Testis (tissue), 2 donors: ENCODE measurements at regions not wholly inside any gene's neighbourhood (a gene's known extent, or its start where the extent isn't known, plus 50 kb on each side); places are given as distances from the start of the nearest gene placed in this dataset.
"Not testable (repeated sequence)": the region's sequence is repeated elsewhere in the genome, so short reads cannot be mapped to it uniquely, and the experiment has no call there.

Experiments
- DNase-seq: peaks from one replicate; pipeline ENCODE4 v3.0.0-alpha.2; 2019
- H3K27ac ChIP-seq, 2 donors: fragments of 200-600 bp; sonication (generic); one replicate each; pipeline ENCODE4 v1.5.1; 2019
- H3K27me3 ChIP-seq: fragments of 200-600 bp; sonication (generic); one replicate; pipeline ENCODE4 v1.5.1; 2019
- H3K36me3 ChIP-seq: fragments of 200-600 bp; sonication (generic); one replicate; pipeline ENCODE4 v1.5.1; 2017; ENCODE audit warnings: low read depth; ENCODE audit errors: missing control alignments
- H3K4me1 ChIP-seq: fragments of 200-600 bp; sonication (generic); one replicate; pipeline ENCODE4 v1.5.1; 2019
- H3K4me3 ChIP-seq, 2 donors: fragments of 200-600 bp; sonication (generic); one replicate each; pipeline ENCODE4 v1.5.1; 2017 to 2019
- H3K9me3 ChIP-seq: fragments of 200-600 bp; sonication (generic); one replicate; pipeline ENCODE4 v1.5.1; 2017
- CTCF ChIP-seq, 3 experiments: fragments of 450-650 bp in 2 of 3; fragments of 200-600 bp in 1 of 3; sonication (generic) in 1 of 3; IDR thresholded peaks; one replicate each; pipeline ENCODE4 v1.5.1; 2016 to 2019; ENCODE audit warnings: antibody characterized with exemption in 3 of 3, mild to moderate bottlenecking in 2 of 3, moderate library complexity in 1 of 3
- POLR2A ChIP-seq: fragments of 450-650 bp; IDR thresholded peaks from one replicate; pipeline ENCODE4 v1.6.1; 2017; ENCODE audit warnings: antibody characterized with exemption, mild to moderate bottlenecking, moderate library complexity
- WGBS, 2 donors: methylation state at CpG; one replicate each; pipeline ENCODE4 v1.1.5; 2018; 5-methylcytosine and 5-hydroxymethylcytosine counted together
- intact Hi-C: fragments of 100-400 bp; cut with DNase I; formaldehyde crosslinking; loops from one replicate; pipeline ENCODE4 v1.15.1; 2023; ENCODE audit warnings: low total_unique reads

- Histone ChIP-seq H3K27ac (no peak overlapping the region), H3K4me1 (no peaks in the 10 kb centered on the region), H3K27me3 (no peaks in the 10 kb centered on the region), H3K4me3 (no peak overlapping the region), H3K9me3 (no peaks in the 10 kb centered on the region), H3K36me3 (no peaks in the 10 kb centered on the region)
- intact Hi-C loops = no loop called here
- no peak for TF ChIP-seq CTCF (IDR thresholded peaks at IDR 0.05)
- no peak for TF ChIP-seq POLR2A
- WGBS, 2 donors = 74 to 81% methylated on average over 14 of the region's 14 CpGs
- no peak for DNase-seq
Measured at GRCh38 chr9:18314316-18314715, 159.6 kb upstream of the ADAMTSL1 start.

- Histone ChIP-seq H3K4me1 (peaks cover 7% of the 10 kb centered on the region), H3K4me3 (no peak overlapping the region), H3K27me3 (no peaks in the 10 kb centered on the region), H3K27ac (no peak overlapping the region), H3K36me3 (no peaks in the 10 kb centered on the region), H3K9me3 (no peaks in the 10 kb centered on the region)
- intact Hi-C loops = no loop called here
- no peak for DNase-seq
- TF ChIP-seq POLR2A (no peak), CTCF (IDR thresholded peaks at IDR 0.05) (no peak)
- WGBS, 2 donors = 86 to 92% methylated on average over 1 of the region's 1 CpG
Measured at GRCh38 chr9:18317896-18318295, 156.1 kb upstream of the ADAMTSL1 start.

- Histone ChIP-seq H3K36me3 (no peaks in the 10 kb centered on the region), H3K4me1 (peaks cover 7% of the 10 kb centered on the region), H3K27me3 (no peaks in the 10 kb centered on the region), H3K27ac (no peak overlapping the region), H3K4me3 (no peak overlapping the region), H3K9me3 (no peaks in the 10 kb centered on the region)
- intact Hi-C loops = no loop called here
- DNase-seq = no peak
- no peak for TF ChIP-seq CTCF (IDR thresholded peaks at IDR 0.05)
- TF ChIP-seq POLR2A = no peak
- WGBS, 2 donors = 29 to 33% methylated on average over 2 of the region's 2 CpGs
Measured at GRCh38 chr9:18319918-18320445, 154.0 kb upstream of the ADAMTSL1 start.

GRCh38 chr9:18324928-18325745, 148.8 kb upstream of the ADAMTSL1 start:
- H3K4me3 ChIP-seq = no peak overlapping the region
- intact Hi-C loops = no loop called here
- no peak for DNase-seq
- H3K27ac ChIP-seq = no peak overlapping the region
- TF ChIP-seq POLR2A = no peak
- TF ChIP-seq CTCF (IDR thresholded peaks at IDR 0.05) = no peak
- H3K36me3 ChIP-seq = no peaks in the 10 kb centered on the region
- H3K27me3 ChIP-seq = no peaks in the 10 kb centered on the region
- WGBS, 2 donors = 88 to 95% methylated on average over 2 of the region's 2 CpGs
- H3K9me3 ChIP-seq = no peaks in the 10 kb centered on the region
- peaks cover 10% of the 10 kb centered on the region for H3K4me1 ChIP-seq

GRCh38 chr9:18325746-18326011, 148.3 kb upstream of the ADAMTSL1 start:
- intact Hi-C loops, H3K4me1 ChIP-seq, H3K4me3 ChIP-seq, H3K9me3 ChIP-seq, H3K36me3 ChIP-seq, DNase-seq, H3K27me3 ChIP-seq, H3K27ac ChIP-seq: not testable (repeated sequence)
- WGBS, 2 donors = 95 to 98% methylated on average over 7 of the region's 7 CpGs
